ENCODE measurements at regions not wholly inside any gene's neighbourhood (a gene's known extent, or its start where the extent isn't known, plus 50 kb on each side); places are given as distances from the start of the nearest gene placed in this dataset.

- H3K9me3 ChIP-seq, result no peaks in the 10 kb centered on the region
- 29% methylated on average over 5 of the region's 6 CpGs for WGBS (ENCODE audit: insufficient coverage, low coverage, low lambda C conversion rate, missing lambda C conversion rate)
- H3K27ac ChIP-seq, result no peak overlapping the region
- no peaks in the 10 kb centered on the region for H3K4me1 ChIP-seq
- H3K36me3 ChIP-seq, result no peaks in the 10 kb centered on the region
- no peak for TF ChIP-seq POLR2A (IDR thresholded peaks at IDR 0.05)
- TF ChIP-seq, protein P1, sequence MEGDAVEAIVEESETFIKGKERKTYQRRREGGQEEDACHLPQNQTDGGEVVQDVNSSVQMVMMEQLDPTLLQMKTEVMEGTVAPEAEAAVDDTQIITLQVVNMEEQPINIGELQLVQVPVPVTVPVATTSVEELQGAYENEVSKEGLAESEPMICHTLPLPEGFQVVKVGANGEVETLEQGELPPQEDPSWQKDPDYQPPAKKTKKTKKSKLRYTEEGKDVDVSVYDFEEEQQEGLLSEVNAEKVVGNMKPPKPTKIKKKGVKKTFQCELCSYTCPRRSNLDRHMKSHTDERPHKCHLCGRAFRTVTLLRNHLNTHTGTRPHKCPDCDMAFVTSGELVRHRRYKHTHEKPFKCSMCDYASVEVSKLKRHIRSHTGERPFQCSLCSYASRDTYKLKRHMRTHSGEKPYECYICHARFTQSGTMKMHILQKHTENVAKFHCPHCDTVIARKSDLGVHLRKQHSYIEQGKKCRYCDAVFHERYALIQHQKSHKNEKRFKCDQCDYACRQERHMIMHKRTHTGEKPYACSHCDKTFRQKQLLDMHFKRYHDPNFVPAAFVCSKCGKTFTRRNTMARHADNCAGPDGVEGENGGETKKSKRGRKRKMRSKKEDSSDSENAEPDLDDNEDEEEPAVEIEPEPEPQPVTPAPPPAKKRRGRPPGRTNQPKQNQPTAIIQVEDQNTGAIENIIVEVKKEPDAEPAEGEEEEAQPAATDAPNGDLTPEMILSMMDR (IDR thresholded peaks at IDR 0.05), result no peak
- no peak for DNase-seq
- H3K27me3 ChIP-seq, result no peaks in the 10 kb centered on the region
- peak in 1 of 4 donors; percentile 66 for ATAC-seq
- intact Hi-C loops (cut with DNase I), result no loop called here
- H3K4me3 ChIP-seq, result no peak overlapping the region
Observed at GRCh38 chr7:98771519-98771918, 98.3 kb downstream of the TMEM130 start.

DNA sequence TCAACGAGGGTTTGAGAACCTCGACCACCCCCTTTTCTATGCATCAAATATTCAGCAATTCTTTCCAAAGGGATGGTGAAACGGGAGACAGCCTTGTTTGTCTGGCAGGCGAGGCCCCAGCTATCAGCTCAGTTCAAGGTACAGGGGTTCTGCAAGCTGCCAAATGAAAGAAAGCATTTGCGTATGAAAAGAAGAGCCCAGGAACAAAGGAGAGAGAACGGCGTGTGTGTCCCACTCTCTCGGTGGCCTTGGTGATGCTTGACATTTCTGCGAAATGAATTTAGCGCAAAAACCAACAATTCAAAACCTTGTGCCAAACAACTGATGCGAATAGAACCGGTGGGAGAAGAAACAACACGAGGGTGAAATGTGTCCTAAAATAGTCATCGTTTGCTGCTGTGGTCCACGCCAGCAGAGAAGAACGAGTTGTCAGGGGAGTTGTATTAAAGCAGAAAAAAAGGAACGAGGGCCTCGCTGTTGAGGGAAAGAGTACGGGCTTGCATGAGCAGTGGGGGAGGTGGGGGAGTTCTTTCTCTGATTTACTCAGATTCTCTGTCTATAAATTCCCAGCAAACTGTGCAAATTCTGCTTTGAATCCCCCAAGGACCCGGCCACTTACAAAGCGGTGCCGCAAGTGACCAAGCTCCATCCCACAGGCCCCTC, 97.7 kb downstream of the TMEM130 start:
- Histone ChIP-seq H3K9me3 (no peaks in the 10 kb centered on the region), H3K36me3 (no peaks in the 10 kb centered on the region), H3K27me3 (no peaks in the 10 kb centered on the region), H3K4me1 (no peaks in the 10 kb centered on the region), H3K4me3 (no peak overlapping the region), H3K27ac (no peak overlapping the region)
- TF ChIP-seq POLR2A (IDR thresholded peaks at IDR 0.05), result no peak
- TF ChIP-seq, protein P1 (IDR thresholded peaks at IDR 0.05), result no peak
- WGBS (ENCODE audit: insufficient coverage, low coverage, low lambda C conversion rate, missing lambda C conversion rate), result 28% methylated on average over 22 of the region's 22 CpGs
- DNase-seq, result no peak
- ATAC-seq, result no peak
- intact Hi-C loops (cut with DNase I), result no loop called here

- TF ChIP-seq POLR2A (IDR thresholded peaks at IDR 0.05), result no peak
- TF ChIP-seq, protein P1 (IDR thresholded peaks at IDR 0.05), result no peak
Observed at GRCh38 chr7:98774884-98775283, 94.9 kb downstream of the TMEM130 start.

GRCh38 chr7:98777051-98777450, 92.8 kb downstream of the TMEM130 start:
- ATAC-seq (no peak), DNase-seq (no peak)
- H3K27me3 ChIP-seq, result no peaks in the 10 kb centered on the region
- TF ChIP-seq, protein P1 (IDR thresholded peaks at IDR 0.05), result no peak
- no peak for TF ChIP-seq POLR2A (IDR thresholded peaks at IDR 0.05)
- intact Hi-C loops (cut with DNase I), result no loop called here
- no peaks in the 10 kb centered on the region for H3K36me3 ChIP-seq
- WGBS (ENCODE audit: insufficient coverage, low coverage, low lambda C conversion rate, missing lambda C conversion rate), result 47% methylated on average over 7 of the region's 9 CpGs
- no peak overlapping the region for H3K27ac ChIP-seq
- no peaks in the 10 kb centered on the region for H3K4me1 ChIP-seq
- no peak overlapping the region for H3K4me3 ChIP-seq
- H3K9me3 ChIP-seq, result no peaks in the 10 kb centered on the region

More at GRCh38 chr7:98774884-98775283, 94.9 kb downstream of the TMEM130 start:
- Histone ChIP-seq H3K27ac (no peak overlapping the region), H3K27me3 (no peaks in the 10 kb centered on the region), H3K36me3 (no peaks in the 10 kb centered on the region), H3K9me3 (no peaks in the 10 kb centered on the region), H3K4me1 (no peaks in the 10 kb centered on the region), H3K4me3 (no peak overlapping the region)
- WGBS (ENCODE audit: insufficient coverage, low coverage, low lambda C conversion rate, missing lambda C conversion rate), result 43% methylated on average over 4 of the region's 4 CpGs
- DNase-seq, result no peak
- intact Hi-C loops (cut with DNase I), result no loop called here
- no peak for ATAC-seq
